Vagina (tissue), 2 donors: ENCODE measurements at regions not wholly inside any gene's neighbourhood (a gene's known extent, or its start where the extent isn't known, plus 50 kb on each side); places are given as distances from the start of the nearest gene placed in this dataset.

Experiments
- CTCF ChIP-seq, 3 experiments: fragments of 450-650 bp in 2 of 3; fragments of 200-600 bp in 1 of 3; sonication (generic) in 1 of 3; IDR thresholded peaks; one replicate each; pipeline ENCODE4 v1.5.1; 2017 to 2019; ENCODE audit warnings: antibody characterized with exemption in 3 of 3, mild to moderate bottlenecking in 2 of 3, moderate library complexity in 2 of 3
- POLR2A ChIP-seq, 2 donors: fragments of 450-650 bp; IDR thresholded peaks; one replicate each; pipeline ENCODE4 v1.6.1; 2017; ENCODE audit warnings: antibody characterized with exemption in 2 of 2, mild to moderate bottlenecking in 2 of 2, moderate library complexity in 2 of 2

GRCh38 chr4:173793937-173794510, 264.0 kb upstream of the HAND2 start:
- TF ChIP-seq CTCF (IDR thresholded peaks at IDR 0.05): no peak
- TF ChIP-seq POLR2A (IDR thresholded peaks at IDR 0.05): no peak
